ENCODE measurements at regions not wholly inside any gene's neighbourhood (a gene's known extent, or its start where the extent isn't known, plus 50 kb on each side); places are given as distances from the start of the nearest gene placed in this dataset.

DNA sequence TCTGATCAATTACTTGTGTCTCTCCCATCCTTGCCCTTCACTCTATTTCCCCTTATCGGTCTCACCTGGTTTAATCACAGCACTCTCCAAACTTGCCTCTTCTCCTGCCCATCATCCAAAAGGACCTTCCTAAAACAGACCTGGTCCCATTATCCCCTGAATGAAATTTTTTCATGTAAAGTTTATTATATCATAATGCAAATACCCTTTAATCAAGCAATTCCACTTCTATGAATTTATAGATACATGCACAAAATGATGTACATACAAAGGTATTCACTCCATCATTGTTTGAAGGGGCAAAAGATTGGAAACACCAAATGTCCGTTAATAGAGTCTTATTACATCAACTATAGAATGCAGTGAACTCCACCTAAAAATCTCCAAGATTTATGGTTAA, 88.1 kb upstream of the PKDCC start (continued):
- TF ChIP-seq CTCF (IDR thresholded peaks at IDR 0.05 in 2 of 3, conservative IDR thresholded peaks at IDR 0.05 in 1 of 3; ENCODE audit: control insufficient read depth in 2 of 3, extremely low read depth in 1 of 3, insufficient read depth in 1 of 3, low read depth in 3 of 3, low read length in 3 of 3) (no peak), SRF (IDR thresholded peaks at IDR 0.05; ENCODE audit: low read depth in 2 of 2, low read length in 2 of 2) (no peak), SP1 (IDR thresholded peaks at IDR 0.05; ENCODE audit: low read depth, low read length) (no peak)

DNA sequence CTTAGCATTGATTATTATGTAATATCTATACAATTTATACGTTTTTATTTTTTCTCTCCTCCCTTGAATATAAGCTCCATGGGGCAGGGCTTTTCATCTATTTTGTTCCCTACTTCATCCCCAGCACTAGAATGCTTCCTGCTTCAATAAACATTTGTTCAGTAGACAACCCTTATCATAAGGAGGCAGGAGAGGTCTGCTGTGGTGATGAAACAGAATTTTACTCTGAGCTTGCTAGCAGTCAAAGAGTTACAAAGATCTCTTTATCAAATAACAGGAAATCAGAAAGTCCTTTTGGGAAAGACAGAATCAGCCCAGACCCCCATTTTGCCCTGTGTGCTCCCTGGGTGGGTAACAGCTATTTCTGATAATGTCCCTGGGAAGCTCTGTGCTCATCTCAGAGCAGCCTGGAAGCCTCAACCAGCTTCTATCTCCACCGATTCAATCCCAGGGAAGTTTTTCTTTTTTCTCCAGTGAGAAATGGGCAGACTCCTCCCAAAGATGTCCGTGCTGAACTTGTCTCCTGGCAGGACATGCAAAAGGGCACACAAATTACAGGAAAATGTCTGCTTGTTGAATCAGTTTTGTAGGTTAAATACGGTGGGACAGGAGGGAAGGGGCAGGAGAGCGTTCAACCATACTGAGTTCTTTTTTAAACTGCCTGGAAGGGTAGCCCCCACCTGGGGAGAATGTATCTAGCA, 84.7 kb upstream of the PKDCC start:
- FAIRE-seq, result no peak
- Histone ChIP-seq H3K9ac (ENCODE audit: control insufficient read depth, insufficient read depth, low read length) (no peak overlapping the region), H3K36me3 (ENCODE audit: control insufficient read depth in 2 of 2, insufficient read depth in 2 of 2, low read length in 1 of 2) (no peaks in the 10 kb centered on the region), H3K4me1 (ENCODE audit: control insufficient read depth, insufficient read depth, low read length) (no peaks in the 10 kb centered on the region; the same call in 1 of the 2 replicates), H3K79me2 (ENCODE audit: control insufficient read depth, insufficient read depth, low read length) (no peaks in the 10 kb centered on the region), H2AFZ (ENCODE audit: control insufficient read depth, low read depth, low read length) (no peak overlapping the region), H4K20me1 (ENCODE audit: control insufficient read depth, insufficient read depth) (no peaks in the 10 kb centered on the region), H3K27me3 (replicated peaks in 1 of 2; ENCODE audit: control insufficient read depth in 2 of 2, insufficient read depth in 2 of 2, low read length in 1 of 2) (no peaks in the 10 kb centered on the region; a peak in 2 of 4 replicates), H3K4me3 (no peak overlapping the region), H3K4me2 (ENCODE audit: control insufficient read depth, insufficient read depth) (no peak overlapping the region), H3K9me3 (replicated peaks; ENCODE audit: control insufficient read depth, insufficient read depth, low read length) (no peaks in the 10 kb centered on the region), H3K27ac (ENCODE audit: control insufficient read depth, insufficient read depth) (no peak overlapping the region)
- intact Hi-C loops (cut with micrococcal nuclease; ENCODE audit: unreplicated experiment), result no loop called here
- ChIA-PET RAD21 (ENCODE audit: unreplicated experiment) (no interaction called here), CTCF (no interaction called here), POLR2A (no interaction called here), SMC1A (ENCODE audit: uncharacterized antibody, unreplicated experiment) (no interaction called here)
- DNase-seq (ENCODE audit: low read depth, low spot score), result no peak
- ATAC-seq, result no peak
- 35% methylated on average over 5 of the region's 5 CpGs for WGBS (ENCODE audit: insufficient coverage, insufficient replicate concordance, low lambda C conversion rate, missing lambda C conversion rate)
- in situ Hi-C loops (cut with MboI), result no loop called here
- TF ChIP-seq STAT3 (IDR thresholded peaks at IDR 0.05; ENCODE audit: low read depth, low read length) (no peak), NBN (IDR thresholded peaks at IDR 0.05) (no peak), IKZF1 (conservative IDR thresholded peaks at IDR 0.05) (no peak)
- BruUV-seq (replicated peaks), result no TSS peak

Measured in GM12878 (cell line).